ENCODE measurements at regions not wholly inside any gene's neighbourhood (a gene's known extent, or its start where the extent isn't known, plus 50 kb on each side); places are given as distances from the start of the nearest gene placed in this dataset.
A peak's percentile ranks its signal among the peaks of the same experiment; 100 is the strongest.

DNA sequence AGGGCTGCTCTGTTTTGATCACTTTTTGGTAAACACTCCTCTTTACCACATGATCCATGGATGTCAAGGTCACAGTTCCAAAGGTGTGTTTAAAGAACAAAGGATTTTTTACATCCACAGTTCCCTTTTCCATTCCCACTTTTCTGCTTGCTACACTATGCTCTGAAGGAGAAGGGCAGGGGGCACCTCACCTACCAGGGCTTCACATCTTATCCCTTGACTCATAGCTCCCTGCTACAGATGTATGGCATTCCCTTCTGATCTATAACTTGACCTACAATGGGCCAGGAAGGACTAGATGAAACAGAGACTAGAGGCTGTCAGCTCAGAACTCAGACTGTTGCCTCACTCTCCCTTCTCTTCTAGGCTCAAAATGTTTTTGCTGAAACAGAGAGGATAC lies 233.1 kb upstream of the RPS6KA3 start:
- no peaks in the 10 kb centered on the region for H3K9me3 ChIP-seq
- H2AFZ ChIP-seq (ENCODE audit: low read depth): 0 out of 2 replicates have a peak overlapping the region, but pooled peaks have one; percentile 26
- H3K79me2 ChIP-seq (ENCODE audit: insufficient read depth): no peaks in the 10 kb centered on the region
- no peak for DNase-seq
- H3K9ac ChIP-seq: no peak overlapping the region
- TF ChIP-seq, protein P1, sequence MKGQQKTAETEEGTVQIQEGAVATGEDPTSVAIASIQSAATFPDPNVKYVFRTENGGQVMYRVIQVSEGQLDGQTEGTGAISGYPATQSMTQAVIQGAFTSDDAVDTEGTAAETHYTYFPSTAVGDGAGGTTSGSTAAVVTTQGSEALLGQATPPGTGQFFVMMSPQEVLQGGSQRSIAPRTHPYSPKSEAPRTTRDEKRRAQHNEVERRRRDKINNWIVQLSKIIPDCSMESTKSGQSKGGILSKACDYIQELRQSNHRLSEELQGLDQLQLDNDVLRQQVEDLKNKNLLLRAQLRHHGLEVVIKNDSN (IDR thresholded peaks at IDR 0.05; ENCODE audit: borderline replicate concordance, low read depth): no peak
- TF ChIP-seq, protein P2, sequence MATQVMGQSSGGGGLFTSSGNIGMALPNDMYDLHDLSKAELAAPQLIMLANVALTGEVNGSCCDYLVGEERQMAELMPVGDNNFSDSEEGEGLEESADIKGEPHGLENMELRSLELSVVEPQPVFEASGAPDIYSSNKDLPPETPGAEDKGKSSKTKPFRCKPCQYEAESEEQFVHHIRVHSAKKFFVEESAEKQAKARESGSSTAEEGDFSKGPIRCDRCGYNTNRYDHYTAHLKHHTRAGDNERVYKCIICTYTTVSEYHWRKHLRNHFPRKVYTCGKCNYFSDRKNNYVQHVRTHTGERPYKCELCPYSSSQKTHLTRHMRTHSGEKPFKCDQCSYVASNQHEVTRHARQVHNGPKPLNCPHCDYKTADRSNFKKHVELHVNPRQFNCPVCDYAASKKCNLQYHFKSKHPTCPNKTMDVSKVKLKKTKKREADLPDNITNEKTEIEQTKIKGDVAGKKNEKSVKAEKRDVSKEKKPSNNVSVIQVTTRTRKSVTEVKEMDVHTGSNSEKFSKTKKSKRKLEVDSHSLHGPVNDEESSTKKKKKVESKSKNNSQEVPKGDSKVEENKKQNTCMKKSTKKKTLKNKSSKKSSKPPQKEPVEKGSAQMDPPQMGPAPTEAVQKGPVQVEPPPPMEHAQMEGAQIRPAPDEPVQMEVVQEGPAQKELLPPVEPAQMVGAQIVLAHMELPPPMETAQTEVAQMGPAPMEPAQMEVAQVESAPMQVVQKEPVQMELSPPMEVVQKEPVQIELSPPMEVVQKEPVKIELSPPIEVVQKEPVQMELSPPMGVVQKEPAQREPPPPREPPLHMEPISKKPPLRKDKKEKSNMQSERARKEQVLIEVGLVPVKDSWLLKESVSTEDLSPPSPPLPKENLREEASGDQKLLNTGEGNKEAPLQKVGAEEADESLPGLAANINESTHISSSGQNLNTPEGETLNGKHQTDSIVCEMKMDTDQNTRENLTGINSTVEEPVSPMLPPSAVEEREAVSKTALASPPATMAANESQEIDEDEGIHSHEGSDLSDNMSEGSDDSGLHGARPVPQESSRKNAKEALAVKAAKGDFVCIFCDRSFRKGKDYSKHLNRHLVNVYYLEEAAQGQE (IDR thresholded peaks at IDR 0.05; ENCODE audit: low read depth, low read length): no peak
- TF ChIP-seq NFIC (IDR thresholded peaks at IDR 0.05; ENCODE audit: borderline replicate concordance): no peak
- TF ChIP-seq, protein P3, sequence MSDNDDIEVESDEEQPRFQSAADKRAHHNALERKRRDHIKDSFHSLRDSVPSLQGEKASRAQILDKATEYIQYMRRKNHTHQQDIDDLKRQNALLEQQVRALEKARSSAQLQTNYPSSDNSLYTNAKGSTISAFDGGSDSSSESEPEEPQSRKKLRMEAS (IDR thresholded peaks at IDR 0.05; ENCODE audit: low read depth): no peak
- TF ChIP-seq MEF2A (IDR thresholded peaks at IDR 0.05; ENCODE audit: borderline replicate concordance, low read depth): no peak
- TF ChIP-seq, protein P4, sequence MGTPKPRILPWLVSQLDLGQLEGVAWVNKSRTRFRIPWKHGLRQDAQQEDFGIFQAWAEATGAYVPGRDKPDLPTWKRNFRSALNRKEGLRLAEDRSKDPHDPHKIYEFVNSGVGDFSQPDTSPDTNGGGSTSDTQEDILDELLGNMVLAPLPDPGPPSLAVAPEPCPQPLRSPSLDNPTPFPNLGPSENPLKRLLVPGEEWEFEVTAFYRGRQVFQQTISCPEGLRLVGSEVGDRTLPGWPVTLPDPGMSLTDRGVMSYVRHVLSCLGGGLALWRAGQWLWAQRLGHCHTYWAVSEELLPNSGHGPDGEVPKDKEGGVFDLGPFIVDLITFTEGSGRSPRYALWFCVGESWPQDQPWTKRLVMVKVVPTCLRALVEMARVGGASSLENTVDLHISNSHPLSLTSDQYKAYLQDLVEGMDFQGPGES (IDR thresholded peaks at IDR 0.05; ENCODE audit: low read depth, low read length): no peak
- TF ChIP-seq CHD2 (IDR thresholded peaks at IDR 0.05; ENCODE audit: low read length, partially characterized antibody): no peak
- no peak for TF ChIP-seq RCOR1 (IDR thresholded peaks at IDR 0.05; ENCODE audit: low read length)
- no peak for TF ChIP-seq SIN3A (IDR thresholded peaks at IDR 0.05; ENCODE audit: borderline replicate concordance, low read depth, low read length)
- TF ChIP-seq, protein P5, sequence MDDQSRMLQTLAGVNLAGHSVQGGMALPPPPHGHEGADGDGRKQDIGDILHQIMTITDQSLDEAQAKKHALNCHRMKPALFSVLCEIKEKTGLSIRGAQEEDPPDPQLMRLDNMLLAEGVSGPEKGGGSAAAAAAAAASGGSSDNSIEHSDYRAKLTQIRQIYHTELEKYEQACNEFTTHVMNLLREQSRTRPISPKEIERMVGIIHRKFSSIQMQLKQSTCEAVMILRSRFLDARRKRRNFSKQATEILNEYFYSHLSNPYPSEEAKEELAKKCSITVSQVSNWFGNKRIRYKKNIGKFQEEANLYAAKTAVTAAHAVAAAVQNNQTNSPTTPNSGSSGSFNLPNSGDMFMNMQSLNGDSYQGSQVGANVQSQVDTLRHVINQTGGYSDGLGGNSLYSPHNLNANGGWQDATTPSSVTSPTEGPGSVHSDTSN (IDR thresholded peaks at IDR 0.05): no peak
- TF ChIP-seq GABPA (IDR thresholded peaks at IDR 0.05; ENCODE audit: low read depth): no peak
- TF ChIP-seq FOXM1 (IDR thresholded peaks at IDR 0.05; ENCODE audit: low read depth): no peak
- peak overlapping the region in 1 of 2 experiments; percentile 19; a peak in 1 of 4 replicates for H3K27ac ChIP-seq (ENCODE audit: low read depth in 2 of 2, low read length in 1 of 2)
- no peaks in the 10 kb centered on the region for H3F3A ChIP-seq (replicated peaks; ENCODE audit: insufficient read depth)
- no peak overlapping the region for H3K4me3 ChIP-seq (ENCODE audit: low read depth in 2 of 2, low read length in 1 of 2)
- ChIA-PET CTCF (no interaction called here), POLR2A (no interaction called here)
- H3K4me2 ChIP-seq: 0 out of 2 replicates have a peak overlapping the region, but pooled peaks have one; percentile 35
- H3K27me3 ChIP-seq (ENCODE audit: insufficient read depth): no peaks in the 10 kb centered on the region
- H4K20me1 ChIP-seq (ENCODE audit: insufficient read depth): no peaks in the 10 kb centered on the region
- no peaks in the 10 kb centered on the region for H3K9me2 ChIP-seq
- peaks cover 0 to 5% of the 10 kb centered on the region in 2 experiments; a peak in 1 of 4 replicates for H3K4me1 ChIP-seq (ENCODE audit: control insufficient read depth in 1 of 2, insufficient read depth in 2 of 2, low read depth in 1 of 2, low read length in 1 of 2)
- no peaks in the 10 kb centered on the region for H3K36me3 ChIP-seq (replicated peaks in 1 of 2; ENCODE audit: control insufficient read depth in 1 of 2, insufficient read depth in 2 of 2, low read length in 1 of 2)
